AG04449 (cell line): ENCODE measurements at regions not wholly inside any gene's neighbourhood (a gene's known extent, or its start where the extent isn't known, plus 50 kb on each side); places are given as distances from the start of the nearest gene placed in this dataset.

Source experiments
- CTCF ChIA-PET: fragments of 350-600 bp; formaldehyde crosslinking; extraction: SDS; loops from one replicate; lab custom pipeline; 2021; ENCODE audit warnings: antibody characterized with exemption; lab: Yijun Ruan, JAX
- POLR2A ChIA-PET: fragments of 400-600, 350-600 bp; formaldehyde crosslinking; extraction: SDS; loops from one replicate; lab custom pipeline; 2020; ENCODE audit warnings: antibody characterized with exemption, inconsistent platforms; lab: Yijun Ruan, JAX
- DNase-seq: peaks from one replicate; pipeline ENCODE4 v3.0.0-alpha.2; 2010; ENCODE audit warnings: low read depth, low spot score
- H3K4me3 ChIP-seq: 2 replicates; pipeline ENCODE4 v1.5.1; 2011; ENCODE audit warnings: low read depth, mild to moderate bottlenecking, control low read depth, low read length
- CTCF ChIP-seq: IDR thresholded peaks from one replicate; pipeline ENCODE4 v1.5.1; 2011; ENCODE audit warnings: mild to moderate bottlenecking, moderate library complexity, low read length, control low read depth, inconsistent platforms; ENCODE audit not compliant: insufficient read depth; ENCODE audit errors: missing control alignments

DNA sequence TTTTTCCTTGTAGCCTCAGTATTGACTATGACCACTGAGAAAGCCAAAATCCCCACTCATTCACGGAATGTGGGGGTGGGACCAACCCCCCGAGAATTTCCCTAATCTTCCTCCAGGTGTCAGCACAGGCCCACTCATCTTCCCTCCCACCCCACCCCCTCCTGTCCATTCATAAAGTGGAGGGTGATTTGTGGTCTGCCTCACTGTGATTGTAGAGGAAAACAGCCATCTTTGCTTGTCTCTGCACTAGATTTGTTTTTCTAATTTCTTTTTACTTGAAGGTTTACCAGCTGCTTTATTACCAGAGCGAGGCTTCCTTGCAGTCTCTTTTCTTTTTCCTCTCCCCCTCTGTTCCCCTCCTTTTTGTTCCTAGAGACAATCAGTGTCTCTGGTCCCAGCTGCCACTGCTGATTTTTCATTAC lies 171.8 kb downstream of the ICOS start:
- POLR2A ChIA-PET: no interaction called here
- no peak overlapping the region for H3K4me3 ChIP-seq
- no peak for DNase-seq
- CTCF ChIA-PET: no interaction called here
- TF ChIP-seq CTCF: no peak

DNA sequence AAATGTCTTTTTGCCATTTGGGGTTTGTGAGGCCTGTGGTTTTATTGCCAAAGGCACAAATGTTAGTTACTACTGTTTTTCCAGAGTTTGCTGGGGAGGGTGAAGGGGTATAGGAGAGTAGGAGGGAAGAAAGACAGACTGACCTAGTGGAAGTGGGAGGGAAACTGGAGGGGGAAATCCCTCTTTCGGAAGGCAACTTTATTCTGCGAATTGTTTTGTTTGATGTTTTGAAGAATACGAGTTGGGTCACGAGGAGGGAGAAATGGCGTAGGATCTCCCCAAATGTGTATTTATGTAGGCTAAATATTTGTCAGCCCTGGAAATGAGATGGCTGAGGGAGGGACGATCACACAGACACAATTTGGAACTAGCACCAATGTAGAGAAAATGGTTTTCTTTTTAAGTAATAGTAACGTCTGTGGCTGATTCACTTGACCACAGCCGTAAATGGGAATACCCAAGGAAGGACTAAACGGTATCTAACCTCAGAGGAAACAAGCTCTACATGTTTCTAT lies 172.3 kb downstream of the ICOS start:
- no peak overlapping the region for H3K4me3 ChIP-seq
- POLR2A ChIA-PET: no interaction called here
- CTCF ChIA-PET: no interaction called here

DNA sequence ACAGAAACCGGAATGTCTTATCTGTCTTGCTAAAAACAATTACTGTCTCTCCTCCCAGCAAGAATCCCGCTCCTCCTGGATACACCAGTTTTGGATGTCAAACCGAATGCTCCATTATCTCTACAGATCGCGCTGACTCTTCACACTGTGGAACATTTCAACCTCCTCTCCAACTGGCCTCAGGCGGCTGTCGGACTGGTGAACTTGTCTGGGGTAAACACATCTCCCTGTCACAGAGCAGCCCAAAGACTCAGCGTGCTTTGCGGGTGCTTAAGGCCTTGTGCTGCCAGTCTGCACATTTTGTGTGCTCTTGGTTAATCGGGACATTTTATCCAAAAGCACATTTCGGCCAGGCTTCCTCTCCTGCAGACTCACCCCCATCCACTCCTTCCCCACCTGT lies 173.1 kb downstream of the ICOS start:
- no peak for TF ChIP-seq CTCF
- no peak overlapping the region for H3K4me3 ChIP-seq
- ChIA-PET POLR2A (no interaction called here), CTCF (no interaction called here)
- no peak for DNase-seq

More for the DNA sequence above, 172.3 kb downstream of the ICOS start:
- DNase-seq: no peak
- no peak for TF ChIP-seq CTCF

DNA sequence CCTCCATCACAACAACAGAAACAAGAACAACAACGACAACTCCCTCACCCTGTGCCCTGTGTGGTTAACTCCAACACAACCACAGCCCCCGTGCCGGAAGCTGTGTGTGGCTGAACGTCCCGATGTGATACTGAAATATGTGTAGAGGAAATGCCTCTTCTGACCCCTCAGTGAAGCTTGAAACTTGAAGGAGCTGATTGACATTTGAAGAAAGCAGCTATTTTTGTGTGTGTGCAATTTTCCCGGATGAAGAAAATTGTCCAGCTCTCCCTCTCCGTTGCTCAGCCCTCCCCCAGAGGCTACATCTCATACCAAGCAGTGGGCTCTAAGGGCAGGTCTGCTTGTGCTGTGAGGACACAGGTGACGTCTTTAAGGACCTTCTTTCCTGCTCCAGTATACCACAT lies 173.8 kb downstream of the ICOS start:
- DNase-seq: no peak
- ChIA-PET CTCF (no interaction called here), POLR2A (no interaction called here)
- TF ChIP-seq CTCF: no peak
- no peak overlapping the region for H3K4me3 ChIP-seq

DNA sequence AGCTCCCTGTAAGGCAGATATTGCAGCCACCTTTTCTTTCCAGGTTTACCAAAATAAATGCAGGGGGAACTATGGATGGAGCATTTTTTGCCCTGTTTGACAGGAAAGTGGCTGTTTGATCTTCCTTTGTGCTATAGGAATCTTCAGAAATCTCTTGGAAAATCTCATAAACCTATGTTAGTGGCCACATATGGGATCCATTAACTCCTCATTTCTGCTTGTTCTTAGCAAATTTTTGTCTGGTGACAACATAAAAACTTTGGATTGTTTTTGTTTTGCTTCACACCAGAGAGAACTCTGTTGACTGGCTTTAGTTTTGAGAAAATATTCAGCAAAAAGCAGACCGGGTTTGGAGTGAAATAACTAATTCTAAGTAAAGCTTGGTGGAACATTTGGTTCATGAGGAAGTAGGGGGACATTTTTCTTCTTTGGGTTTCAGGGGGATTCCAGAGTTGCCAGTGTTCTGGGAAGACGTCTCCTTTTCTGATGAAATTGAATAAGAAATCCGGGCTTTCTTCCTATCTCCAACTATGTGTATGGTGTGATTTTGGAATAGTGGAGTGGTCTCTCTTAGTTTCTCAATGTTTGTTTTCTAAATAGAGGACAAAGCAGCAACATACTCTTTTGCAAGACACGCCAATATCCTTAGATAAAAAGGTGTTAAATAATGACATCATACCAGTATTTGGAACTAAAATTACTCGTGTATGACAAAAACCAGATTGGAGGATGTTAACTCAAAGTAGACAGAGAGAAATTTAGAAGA lies 174.4 kb downstream of the ICOS start:
- no peak overlapping the region for H3K4me3 ChIP-seq
- POLR2A ChIA-PET: no interaction called here
- no peak for DNase-seq
- no peak for TF ChIP-seq CTCF
- CTCF ChIA-PET: no interaction called here

GRCh38 chr2:204112084-204112770 lies 175.7 kb downstream of the ICOS start:
- no peak overlapping the region for H3K4me3 ChIP-seq
- no peak for TF ChIP-seq CTCF
- POLR2A ChIA-PET: no interaction called here
- no peak for DNase-seq
- CTCF ChIA-PET: interaction anchor here (1.2 kb wide), 1 partner anchor 33 kb away, joined by 3 read pairs; no protein-coding TSS in a partner anchor
